ENCODE measurements at regions not wholly inside any gene's neighbourhood (a gene's known extent, or its start where the extent isn't known, plus 50 kb on each side); places are given as distances from the start of the nearest gene placed in this dataset.

GRCh38 chr2:44107974-44108373 is 60.7 kb upstream of the PPM1B start:
- Mint-ChIP-seq H3K9me3 (ENCODE audit: unreplicated experiment) (peaks cover 10% of the 10 kb centered on the region), H3K27me3 (ENCODE audit: insufficient read depth, unreplicated experiment) (no peaks in the 10 kb centered on the region), H3K27ac (ENCODE audit: unreplicated experiment) (peak overlapping the region; percentile 46), H3K4me1 (ENCODE audit: low read depth, unreplicated experiment) (peaks cover 25% of the 10 kb centered on the region), H3K36me3 (ENCODE audit: insufficient read depth, unreplicated experiment) (peaks cover 6% of the 10 kb centered on the region), H3K4me3 (ENCODE audit: unreplicated experiment) (no peak overlapping the region)
- H3K27me3 ChIP-seq (replicated peaks; ENCODE audit: control insufficient read depth, insufficient read depth, low read length), result no peaks in the 10 kb centered on the region
- BruUV-seq (replicated peaks), result no TSS peak
- POLR2A ChIA-PET, result no interaction called here
- CTCF ChIA-PET, result no interaction called here
- peaks cover 59% of the 10 kb centered on the region for H3K4me1 ChIP-seq
- no peaks in the 10 kb centered on the region for H3K36me3 ChIP-seq (ENCODE audit: control insufficient read depth, insufficient read depth, low read length)
- H3K9me3 ChIP-seq, result no peaks in the 10 kb centered on the region
- DNase-seq, result no peak
- no peak overlapping the region for H3K4me3 ChIP-seq (ENCODE audit: low read depth, low read length)
- intact Hi-C loops (cut with micrococcal nuclease; ENCODE audit: unreplicated experiment), result no loop called here
- TF ChIP-seq, protein P1, sequence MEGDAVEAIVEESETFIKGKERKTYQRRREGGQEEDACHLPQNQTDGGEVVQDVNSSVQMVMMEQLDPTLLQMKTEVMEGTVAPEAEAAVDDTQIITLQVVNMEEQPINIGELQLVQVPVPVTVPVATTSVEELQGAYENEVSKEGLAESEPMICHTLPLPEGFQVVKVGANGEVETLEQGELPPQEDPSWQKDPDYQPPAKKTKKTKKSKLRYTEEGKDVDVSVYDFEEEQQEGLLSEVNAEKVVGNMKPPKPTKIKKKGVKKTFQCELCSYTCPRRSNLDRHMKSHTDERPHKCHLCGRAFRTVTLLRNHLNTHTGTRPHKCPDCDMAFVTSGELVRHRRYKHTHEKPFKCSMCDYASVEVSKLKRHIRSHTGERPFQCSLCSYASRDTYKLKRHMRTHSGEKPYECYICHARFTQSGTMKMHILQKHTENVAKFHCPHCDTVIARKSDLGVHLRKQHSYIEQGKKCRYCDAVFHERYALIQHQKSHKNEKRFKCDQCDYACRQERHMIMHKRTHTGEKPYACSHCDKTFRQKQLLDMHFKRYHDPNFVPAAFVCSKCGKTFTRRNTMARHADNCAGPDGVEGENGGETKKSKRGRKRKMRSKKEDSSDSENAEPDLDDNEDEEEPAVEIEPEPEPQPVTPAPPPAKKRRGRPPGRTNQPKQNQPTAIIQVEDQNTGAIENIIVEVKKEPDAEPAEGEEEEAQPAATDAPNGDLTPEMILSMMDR (IDR thresholded peaks at IDR 0.05; ENCODE audit: insufficient read depth in 1 of 2, low read depth in 1 of 2, low read length in 1 of 2, severe bottlenecking in 1 of 2, unreplicated experiment in 1 of 2), result no peak

DNA sequence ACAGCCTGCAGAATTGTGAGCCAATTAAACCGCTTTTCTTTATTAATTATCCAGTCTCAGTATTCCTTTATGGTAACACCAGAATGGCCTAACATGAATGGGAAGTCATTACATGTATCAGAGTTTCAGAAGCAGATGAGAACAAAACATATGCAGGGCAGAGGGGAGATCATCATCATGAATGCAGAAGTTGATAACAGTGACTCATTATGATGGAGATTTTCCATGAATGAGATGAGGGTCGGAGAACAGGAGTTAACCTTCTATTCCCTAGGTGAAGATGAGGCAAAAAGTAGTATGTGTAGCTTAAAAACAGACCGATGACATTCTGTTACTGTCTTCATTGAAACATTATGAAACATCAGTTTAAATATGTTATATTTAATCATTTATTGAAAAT is 59.5 kb upstream of the PPM1B start:
- DNase-seq, result no peak
- intact Hi-C loops (cut with micrococcal nuclease; ENCODE audit: unreplicated experiment), result no loop called here

GRCh38 chr2:44110444-44110843 is 58.2 kb upstream of the PPM1B start:
- Histone ChIP-seq H3K9me3 (no peaks in the 10 kb centered on the region), H3K36me3 (ENCODE audit: control insufficient read depth, insufficient read depth, low read length) (no peaks in the 10 kb centered on the region), H3K4me3 (ENCODE audit: low read depth, low read length) (no peak overlapping the region), H3K4me1 (peaks cover 43% of the 10 kb centered on the region), H3K27me3 (replicated peaks; ENCODE audit: control insufficient read depth, insufficient read depth, low read length) (no peaks in the 10 kb centered on the region)
- TF ChIP-seq, protein P1 (IDR thresholded peaks at IDR 0.05; ENCODE audit: insufficient read depth in 1 of 2, low read depth in 1 of 2, low read length in 1 of 2, severe bottlenecking in 1 of 2, unreplicated experiment in 1 of 2), result no peak
- peaks cover 19% of the 10 kb centered on the region for H3K4me1 Mint-ChIP-seq (ENCODE audit: low read depth, unreplicated experiment)
- CTCF ChIA-PET, result no interaction called here
- intact Hi-C loops (cut with micrococcal nuclease; ENCODE audit: unreplicated experiment), result loop anchor here (1.0 to 2.0 kb wide), 3 partner anchors 16 to 60 kb away; no protein-coding TSS in a partner anchor
- DNase-seq, result peak; percentile 63 to 68
- H3K27ac Mint-ChIP-seq (ENCODE audit: unreplicated experiment), result peak overlapping the region; percentile 73
- H3K9me3 Mint-ChIP-seq (ENCODE audit: unreplicated experiment), result peaks cover 10% of the 10 kb centered on the region
- H3K4me3 Mint-ChIP-seq (ENCODE audit: unreplicated experiment), result peak overlapping the region; percentile 18
- BruUV-seq (replicated peaks), result no TSS peak
- POLR2A ChIA-PET, result no interaction called here
- H3K27me3 Mint-ChIP-seq (ENCODE audit: insufficient read depth, unreplicated experiment), result no peaks in the 10 kb centered on the region
- H3K36me3 Mint-ChIP-seq (ENCODE audit: insufficient read depth, unreplicated experiment), result peaks cover 6% of the 10 kb centered on the region

More for the DNA sequence above, 59.5 kb upstream of the PPM1B start:
- ChIA-PET POLR2A (no interaction called here), CTCF (no interaction called here)
- H3K27me3 Mint-ChIP-seq (ENCODE audit: insufficient read depth, unreplicated experiment), result no peaks in the 10 kb centered on the region
- BruUV-seq (replicated peaks), result no TSS peak
- Histone ChIP-seq H3K27me3 (replicated peaks; ENCODE audit: control insufficient read depth, insufficient read depth, low read length) (no peaks in the 10 kb centered on the region), H3K4me3 (ENCODE audit: low read depth, low read length) (no peak overlapping the region), H3K4me1 (peaks cover 55% of the 10 kb centered on the region), H3K9me3 (no peaks in the 10 kb centered on the region), H3K36me3 (ENCODE audit: control insufficient read depth, insufficient read depth, low read length) (no peaks in the 10 kb centered on the region)
- peaks cover 19% of the 10 kb centered on the region for H3K4me1 Mint-ChIP-seq (ENCODE audit: low read depth, unreplicated experiment)
- TF ChIP-seq, protein P1 (IDR thresholded peaks at IDR 0.05; ENCODE audit: insufficient read depth in 1 of 2, low read depth in 1 of 2, low read length in 1 of 2, severe bottlenecking in 1 of 2, unreplicated experiment in 1 of 2), result no peak
- H3K9me3 Mint-ChIP-seq (ENCODE audit: unreplicated experiment), result peaks cover 10% of the 10 kb centered on the region
- no peak overlapping the region for H3K4me3 Mint-ChIP-seq (ENCODE audit: unreplicated experiment)
- H3K27ac Mint-ChIP-seq (ENCODE audit: unreplicated experiment), result peak overlapping the region; percentile 73
- H3K36me3 Mint-ChIP-seq (ENCODE audit: insufficient read depth, unreplicated experiment), result peaks cover 6% of the 10 kb centered on the region

Data from Caco-2 (cell line).